ENCODE measurements at regions not wholly inside any gene's neighbourhood (a gene's known extent, or its start where the extent isn't known, plus 50 kb on each side); places are given as distances from the start of the nearest gene placed in this dataset.
"Not testable (repeated sequence)": the region's sequence is repeated elsewhere in the genome, so short reads cannot be mapped to it uniquely, and the experiment has no call there.

DNA sequence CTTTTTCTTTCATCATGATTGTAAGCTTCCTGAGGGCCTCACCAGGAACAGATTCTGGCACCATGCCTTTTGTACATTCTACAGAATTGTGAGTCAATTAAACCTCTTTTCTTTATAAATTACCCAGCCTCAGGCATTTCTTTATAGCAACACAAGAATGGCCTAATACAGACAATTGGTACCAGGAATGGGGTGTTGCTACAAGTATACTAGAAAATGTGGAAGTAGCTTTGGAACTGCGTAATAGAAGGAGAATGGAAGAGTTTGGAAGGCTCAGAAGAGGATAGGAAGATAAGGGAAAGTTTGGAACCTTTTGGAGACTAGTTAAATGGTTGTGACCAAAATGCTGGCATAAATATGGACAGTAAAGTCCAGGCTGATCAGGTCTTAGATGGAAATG, 108.9 kb upstream of the PLSCR4 start:
- H3K4me3 ChIP-seq: no peak overlapping the region
- H3K9me3 ChIP-seq: peaks cover 0 to 6% of the 10 kb centered on the region in 2 donors
- H3K27me3 ChIP-seq: no peaks in the 10 kb centered on the region
- H3K4me1 ChIP-seq: no peaks in the 10 kb centered on the region
- intact Hi-C loops (cut with DNase I): no loop called here
- H3K36me3 ChIP-seq: no peaks in the 10 kb centered on the region
- no peak overlapping the region for H3K27ac ChIP-seq
- no peak for DNase-seq (ENCODE audit: low spot score in 2 of 2)
- TF ChIP-seq, protein P1, sequence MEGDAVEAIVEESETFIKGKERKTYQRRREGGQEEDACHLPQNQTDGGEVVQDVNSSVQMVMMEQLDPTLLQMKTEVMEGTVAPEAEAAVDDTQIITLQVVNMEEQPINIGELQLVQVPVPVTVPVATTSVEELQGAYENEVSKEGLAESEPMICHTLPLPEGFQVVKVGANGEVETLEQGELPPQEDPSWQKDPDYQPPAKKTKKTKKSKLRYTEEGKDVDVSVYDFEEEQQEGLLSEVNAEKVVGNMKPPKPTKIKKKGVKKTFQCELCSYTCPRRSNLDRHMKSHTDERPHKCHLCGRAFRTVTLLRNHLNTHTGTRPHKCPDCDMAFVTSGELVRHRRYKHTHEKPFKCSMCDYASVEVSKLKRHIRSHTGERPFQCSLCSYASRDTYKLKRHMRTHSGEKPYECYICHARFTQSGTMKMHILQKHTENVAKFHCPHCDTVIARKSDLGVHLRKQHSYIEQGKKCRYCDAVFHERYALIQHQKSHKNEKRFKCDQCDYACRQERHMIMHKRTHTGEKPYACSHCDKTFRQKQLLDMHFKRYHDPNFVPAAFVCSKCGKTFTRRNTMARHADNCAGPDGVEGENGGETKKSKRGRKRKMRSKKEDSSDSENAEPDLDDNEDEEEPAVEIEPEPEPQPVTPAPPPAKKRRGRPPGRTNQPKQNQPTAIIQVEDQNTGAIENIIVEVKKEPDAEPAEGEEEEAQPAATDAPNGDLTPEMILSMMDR (IDR thresholded peaks at IDR 0.05): no peak

- H3K36me3 ChIP-seq; DNase-seq (ENCODE audit: low spot score in 2 of 2); H3K4me3 ChIP-seq; H3K27ac ChIP-seq; H3K4me1 ChIP-seq; intact Hi-C loops (cut with DNase I); H3K27me3 ChIP-seq; H3K9me3 ChIP-seq: not testable (repeated sequence)
Measured at GRCh38 chr3:146354421-146354820, 103.5 kb upstream of the PLSCR4 start.

- DNase-seq (ENCODE audit: low spot score in 2 of 2): no peak
- H3K36me3 ChIP-seq: no peaks in the 10 kb centered on the region
- TF ChIP-seq, protein P1 (IDR thresholded peaks at IDR 0.05): no peak
Measured at GRCh38 chr3:146350852-146351251, 99.9 kb upstream of the PLSCR4 start.

GRCh38 chr3:146345900-146346299, 95.0 kb upstream of the PLSCR4 start:
- no peak overlapping the region for H3K4me3 ChIP-seq
- H3K9me3 ChIP-seq: no peaks in the 10 kb centered on the region
- no peaks in the 10 kb centered on the region for H3K27me3 ChIP-seq
- no peaks in the 10 kb centered on the region for H3K4me1 ChIP-seq
- no peak overlapping the region for H3K27ac ChIP-seq
- H3K36me3 ChIP-seq: no peaks in the 10 kb centered on the region
- TF ChIP-seq, protein P1 (IDR thresholded peaks at IDR 0.05): no peak
- intact Hi-C loops (cut with DNase I): no loop called here
- no peak for DNase-seq (ENCODE audit: low spot score in 2 of 2)

More at GRCh38 chr3:146350852-146351251, 99.9 kb upstream of the PLSCR4 start:
- no peak overlapping the region for H3K27ac ChIP-seq
- H3K4me3 ChIP-seq: no peak overlapping the region
- no peaks in the 10 kb centered on the region for H3K9me3 ChIP-seq
- intact Hi-C loops (cut with DNase I): no loop called here
- H3K27me3 ChIP-seq: no peaks in the 10 kb centered on the region
- no peaks in the 10 kb centered on the region for H3K4me1 ChIP-seq

GRCh38 chr3:146343551-146343950, 92.6 kb upstream of the PLSCR4 start:
- no peaks in the 10 kb centered on the region for H3K9me3 ChIP-seq
- H3K27ac ChIP-seq: no peak overlapping the region
- intact Hi-C loops (cut with DNase I): no loop called here
- H3K4me1 ChIP-seq: no peaks in the 10 kb centered on the region
- no peaks in the 10 kb centered on the region for H3K36me3 ChIP-seq
- DNase-seq (ENCODE audit: low spot score in 2 of 2): no peak
- no peaks in the 10 kb centered on the region for H3K27me3 ChIP-seq
- no peak overlapping the region for H3K4me3 ChIP-seq
- TF ChIP-seq, protein P1 (IDR thresholded peaks at IDR 0.05): no peak

DNA sequence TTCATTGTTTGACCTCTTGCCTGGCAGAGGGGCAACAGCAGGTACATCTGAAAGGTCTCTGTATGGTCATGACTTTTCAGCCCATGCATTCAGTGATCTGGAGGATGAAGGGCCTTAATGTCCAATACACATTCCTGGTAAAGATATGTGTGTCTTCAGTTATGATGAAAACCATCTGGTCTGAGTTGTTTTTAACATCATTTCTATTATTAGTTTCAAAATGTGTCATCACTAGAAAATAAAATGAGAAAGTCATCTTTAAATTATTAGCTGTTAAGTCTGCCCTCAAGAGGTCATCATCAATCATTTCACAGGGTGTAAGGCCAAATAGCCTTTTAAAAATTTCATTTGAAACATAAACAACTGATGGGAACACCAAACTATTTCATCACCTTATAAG, 92.1 kb upstream of the PLSCR4 start:
- H3K9me3 ChIP-seq: no peaks in the 10 kb centered on the region
- H3K36me3 ChIP-seq: no peaks in the 10 kb centered on the region
- no peak overlapping the region for H3K27ac ChIP-seq
- H3K27me3 ChIP-seq: no peaks in the 10 kb centered on the region
- TF ChIP-seq, protein P1 (IDR thresholded peaks at IDR 0.05): no peak
- H3K4me1 ChIP-seq: no peaks in the 10 kb centered on the region
- H3K4me3 ChIP-seq: no peak overlapping the region
- no peak for DNase-seq (ENCODE audit: low spot score in 2 of 2)
- intact Hi-C loops (cut with DNase I): no loop called here
